ENCODE measurements at regions not wholly inside any gene's neighbourhood (a gene's known extent, or its start where the extent isn't known, plus 50 kb on each side); places are given as distances from the start of the nearest gene placed in this dataset.
"Not testable (repeated sequence)": the region's sequence is repeated elsewhere in the genome, so short reads cannot be mapped to it uniquely, and the experiment has no call there.

- DNase-seq: no peak
These were observed 153.1 kb downstream of the PCDH17 start for GRCh38 chr13:57784633-57785032.

- DNase-seq: no peak
These were observed 155.7 kb downstream of the PCDH17 start for GRCh38 chr13:57787058-57787791.

- no peak for DNase-seq
These were observed 168.1 kb downstream of the PCDH17 start for GRCh38 chr13:57799624-57800023.

- no peak for DNase-seq
These were observed 182.1 kb downstream of the PCDH17 start for GRCh38 chr13:57813651-57814050.

GRCh38 chr13:57815600-57815999 lies 184.1 kb downstream of the PCDH17 start:
- DNase-seq: no peak

- DNase-seq: no peak
These were observed 189.4 kb downstream of the PCDH17 start for GRCh38 chr13:57820924-57821323.

GRCh38 chr13:57823704-57824103 lies 192.2 kb downstream of the PCDH17 start:
- DNase-seq: no peak

GRCh38 chr13:57824121-57824520 lies 192.6 kb downstream of the PCDH17 start:
- no peak for DNase-seq

GRCh38 chr13:57825066-57825465 lies 193.5 kb downstream of the PCDH17 start:
- no peak for DNase-seq

- DNase-seq: no peak
These were observed 198.0 kb downstream of the PCDH17 start for GRCh38 chr13:57829496-57829895.

GRCh38 chr13:57832187-57832586 lies 200.6 kb downstream of the PCDH17 start:
- DNase-seq: no peak

- DNase-seq: no peak
These were observed 206.3 kb downstream of the PCDH17 start for GRCh38 chr13:57837801-57838200.

- no peak for DNase-seq
These were observed 212.0 kb downstream of the PCDH17 start for GRCh38 chr13:57843521-57843920.

- DNase-seq: no peak
These were observed 215.1 kb downstream of the PCDH17 start for GRCh38 chr13:57846600-57847173.

- no peak for DNase-seq
These were observed 226.4 kb downstream of the PCDH17 start for GRCh38 chr13:57857945-57858344.

- no peak for DNase-seq
These were observed 226.8 kb downstream of the PCDH17 start for GRCh38 chr13:57858376-57858775.

GRCh38 chr13:57862879-57863278 lies 231.3 kb downstream of the PCDH17 start:
- no peak for DNase-seq

GRCh38 chr13:57865600-57866294 lies 234.2 kb downstream of the PCDH17 start:
- no peak for DNase-seq

- no peak for DNase-seq
These were observed 243.0 kb downstream of the PCDH17 start for GRCh38 chr13:57874530-57874929.

- no peak for DNase-seq
These were observed 246.1 kb downstream of the PCDH17 start for GRCh38 chr13:57877601-57878000.

- no peak for DNase-seq
These were observed 246.7 kb downstream of the PCDH17 start for GRCh38 chr13:57878291-57878690.

- DNase-seq: no peak
These were observed 265.7 kb downstream of the PCDH17 start for GRCh38 chr13:57897225-57897624.

- DNase-seq: no peak
These were observed 267.6 kb downstream of the PCDH17 start for GRCh38 chr13:57899096-57899495.

GRCh38 chr13:57909833-57910232 lies 278.3 kb downstream of the PCDH17 start:
- not testable (repeated sequence) for DNase-seq
